GF-D8 (cell line): ENCODE measurements at regions not wholly inside any gene's neighbourhood (a gene's known extent, or its start where the extent isn't known, plus 50 kb on each side); places are given as distances from the start of the nearest gene placed in this dataset.
"Not testable (repeated sequence)": the region's sequence is repeated elsewhere in the genome, so short reads cannot be mapped to it uniquely, and the experiment has no call there.

Experiments
- DNase-seq: peaks from one replicate; lab custom pipeline; 2025; lab: John Stamatoyannopoulos, UW

DNA sequence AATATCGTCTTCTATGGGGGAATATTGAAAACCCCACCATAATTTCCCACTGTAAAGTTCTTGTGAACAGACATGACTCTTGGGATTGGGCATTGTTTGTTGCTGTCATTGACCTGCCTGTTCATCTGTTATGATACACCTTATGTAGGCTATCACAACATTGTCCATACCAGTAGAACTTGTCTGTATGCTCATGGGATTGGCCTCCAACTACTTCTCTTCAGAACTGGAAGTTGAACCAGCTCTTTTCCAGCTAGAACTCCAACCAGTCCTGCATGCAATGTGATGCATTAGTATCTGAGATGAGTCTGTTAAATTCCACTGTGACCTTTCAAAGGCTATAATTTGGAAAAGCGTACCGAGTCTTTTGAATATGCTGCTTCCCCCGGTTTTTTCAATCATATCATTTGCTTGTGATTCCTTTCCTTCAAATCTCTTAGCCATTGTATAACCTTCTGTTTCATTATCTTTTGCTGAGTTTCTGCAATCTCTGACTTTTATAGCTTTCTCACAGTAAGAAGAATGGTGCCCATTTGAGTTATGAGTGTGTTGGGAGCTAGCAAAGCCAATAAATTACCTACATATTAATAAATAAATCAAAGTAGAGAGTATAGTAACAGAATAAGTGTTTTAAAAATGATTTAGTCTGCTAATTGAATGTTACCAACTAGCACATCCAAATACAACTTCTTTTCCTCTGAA is 101.9 kb downstream of the PLK2 start:
- DNase-seq = no peak

- DNase-seq = no peak
These were observed 102.8 kb downstream of the PLK2 start for GRCh38 chr5:58357121-58357520.

GRCh38 chr5:58356662-58357061 is 103.2 kb downstream of the PLK2 start:
- DNase-seq = no peak

- DNase-seq = no peak
These were observed 105.1 kb downstream of the PLK2 start for GRCh38 chr5:58354827-58355226.

DNA sequence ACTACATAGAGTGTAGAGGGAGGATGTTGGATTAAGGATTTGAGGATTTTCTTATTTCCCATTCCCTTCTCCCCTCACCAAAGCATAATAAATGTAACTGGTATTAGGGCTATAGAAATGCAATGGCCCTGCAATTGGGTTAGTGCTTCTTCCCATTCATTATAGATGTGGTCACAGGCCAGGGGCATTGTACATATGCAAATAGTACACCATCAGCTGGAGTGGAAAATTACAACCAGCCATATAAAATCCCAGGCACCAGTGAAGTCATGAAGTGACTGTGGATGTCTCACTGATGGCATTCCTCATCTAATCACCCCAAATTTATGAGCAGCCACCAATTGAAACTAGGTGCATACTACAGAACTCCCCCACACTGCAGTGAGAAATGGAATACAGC is 105.9 kb downstream of the PLK2 start:
- no peak for DNase-seq

GRCh38 chr5:58351190-58351589 is 108.7 kb downstream of the PLK2 start:
- DNase-seq = no peak

GRCh38 chr5:58348996-58349728 is 110.7 kb downstream of the PLK2 start:
- no peak for DNase-seq

- DNase-seq = no peak
These were observed 113.8 kb downstream of the PLK2 start for GRCh38 chr5:58346041-58346440.

GRCh38 chr5:58341476-58341875 is 118.4 kb downstream of the PLK2 start:
- DNase-seq = no peak

GRCh38 chr5:58335518-58335917 is 124.4 kb downstream of the PLK2 start:
- DNase-seq = no peak

- DNase-seq = no peak
These were observed 125.9 kb downstream of the PLK2 start for GRCh38 chr5:58334035-58334434.

GRCh38 chr5:58330781-58331180 is 129.1 kb downstream of the PLK2 start:
- DNase-seq = no peak

- no peak for DNase-seq
These were observed 132.6 kb downstream of the PLK2 start for GRCh38 chr5:58327289-58327688.

DNA sequence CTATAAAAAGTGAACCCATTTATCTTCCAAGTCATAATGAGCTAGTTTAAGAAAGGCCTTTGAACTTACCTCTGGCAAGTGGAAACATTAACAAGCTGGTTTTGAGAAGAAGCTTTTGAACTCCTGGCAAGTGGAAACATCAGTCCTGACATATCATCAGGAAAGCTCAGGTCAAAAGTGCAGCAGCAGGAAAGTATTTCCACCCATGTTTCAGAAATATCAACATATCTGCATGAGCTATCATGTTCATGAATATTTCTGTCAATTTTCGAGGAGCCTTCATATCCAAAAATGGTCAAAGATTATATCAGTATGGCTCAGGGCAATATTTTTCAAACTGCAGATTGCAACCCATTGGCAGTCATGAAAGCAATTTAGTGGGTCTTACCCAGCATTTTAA is 133.9 kb downstream of the PLK2 start:
- no peak for DNase-seq

DNA sequence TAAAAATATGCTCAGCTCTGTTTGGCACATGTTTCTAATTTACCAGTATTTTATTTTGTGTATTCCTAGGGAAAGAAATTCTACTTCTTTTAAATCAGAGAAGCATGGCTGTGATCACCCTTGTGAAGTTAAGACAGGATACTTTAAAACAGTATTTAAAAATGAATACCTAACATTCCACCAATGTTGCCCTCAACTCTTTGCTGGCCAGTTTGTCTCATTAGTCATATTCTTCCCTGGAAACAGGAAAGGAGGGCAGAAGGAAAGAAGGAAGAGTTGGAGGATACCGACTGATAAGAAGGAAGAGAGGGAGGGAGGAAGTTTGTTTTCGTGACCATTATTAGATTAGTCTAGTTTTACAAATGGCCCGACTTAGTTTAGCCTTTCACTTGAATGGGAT is 137.4 kb downstream of the PLK2 start:
- no peak for DNase-seq

- DNase-seq = no peak
These were observed 141.4 kb downstream of the PLK2 start for GRCh38 chr5:58318468-58318867.

DNA sequence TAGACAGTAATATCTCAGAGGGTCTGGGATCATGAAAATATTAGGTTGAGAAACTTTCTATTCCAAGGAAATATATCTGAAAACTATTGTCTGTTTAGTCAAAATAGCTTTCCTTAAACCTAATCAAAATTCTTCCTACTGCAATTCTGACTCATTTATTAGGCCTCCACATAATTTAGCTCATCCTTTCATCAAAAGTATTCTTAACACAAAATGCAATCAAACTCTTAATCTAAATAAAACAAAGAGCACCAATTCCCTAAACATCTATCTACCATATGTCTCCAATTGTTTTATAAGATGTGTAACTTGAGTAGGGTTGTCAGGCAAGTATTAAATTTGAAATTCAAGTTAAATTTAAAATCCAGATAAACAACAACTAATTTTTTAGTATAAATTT is 142.1 kb downstream of the PLK2 start:
- DNase-seq = no peak

DNA sequence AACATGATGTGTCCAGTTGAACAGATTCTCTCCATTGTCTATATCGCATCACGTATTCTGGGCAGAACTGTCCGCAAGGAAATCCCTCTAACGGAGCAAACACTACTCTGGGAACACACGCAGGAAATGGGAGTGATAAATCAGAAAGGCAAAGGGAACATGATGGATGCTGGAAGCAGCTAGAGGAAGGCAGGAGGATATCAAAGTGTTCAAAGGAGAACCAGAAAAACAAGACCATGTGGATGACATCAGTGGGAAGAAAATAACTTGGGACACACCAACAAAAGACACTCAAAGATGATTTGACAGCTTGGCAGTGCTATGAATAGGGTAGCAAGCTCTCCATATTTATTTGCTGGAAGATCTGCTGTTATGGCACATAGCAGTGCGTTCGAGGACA is 142.9 kb downstream of the PLK2 start:
- DNase-seq = no peak

- DNase-seq = no peak
These were observed 144.1 kb downstream of the PLK2 start for GRCh38 chr5:58315794-58316193.

DNA sequence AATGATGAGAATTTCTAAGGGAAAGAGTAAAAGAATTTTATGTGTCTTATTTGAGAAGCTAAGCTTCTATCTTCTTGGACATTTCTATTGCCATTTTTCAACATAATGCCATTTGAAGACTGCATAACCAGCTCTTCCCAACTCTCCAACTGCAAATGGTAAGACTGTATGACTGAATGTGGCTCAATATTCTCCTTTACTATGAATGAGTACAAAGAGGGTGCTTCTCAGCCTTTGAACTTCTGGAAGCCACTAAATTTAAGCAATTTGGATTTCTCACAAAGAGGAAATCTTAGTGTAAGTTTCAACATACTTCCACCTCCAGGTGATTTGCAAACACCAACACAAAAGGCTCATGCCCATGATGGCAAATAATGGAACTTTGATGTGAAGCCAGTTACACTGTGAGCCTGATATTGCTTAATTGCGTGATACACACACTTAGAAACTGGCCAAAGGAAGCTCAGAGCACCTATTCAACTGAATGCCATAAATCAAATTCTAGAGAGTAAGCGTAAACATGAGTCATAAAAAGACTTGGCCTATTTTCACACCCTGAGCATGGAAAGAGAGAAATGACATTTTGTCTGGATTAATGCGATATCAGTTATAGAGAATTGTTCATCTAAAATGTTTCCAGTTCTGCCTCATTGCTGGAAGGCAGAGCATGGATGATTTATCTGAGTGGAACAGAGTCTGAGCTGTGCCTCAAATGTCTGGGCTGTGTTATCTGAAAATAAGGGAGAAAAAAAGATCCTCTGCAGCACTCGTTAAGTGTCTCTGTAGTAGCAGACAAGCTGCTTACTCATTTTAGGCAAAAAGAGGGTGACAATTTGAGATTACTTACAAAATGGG is 145.3 kb downstream of the PLK2 start:
- no peak for DNase-seq

DNA sequence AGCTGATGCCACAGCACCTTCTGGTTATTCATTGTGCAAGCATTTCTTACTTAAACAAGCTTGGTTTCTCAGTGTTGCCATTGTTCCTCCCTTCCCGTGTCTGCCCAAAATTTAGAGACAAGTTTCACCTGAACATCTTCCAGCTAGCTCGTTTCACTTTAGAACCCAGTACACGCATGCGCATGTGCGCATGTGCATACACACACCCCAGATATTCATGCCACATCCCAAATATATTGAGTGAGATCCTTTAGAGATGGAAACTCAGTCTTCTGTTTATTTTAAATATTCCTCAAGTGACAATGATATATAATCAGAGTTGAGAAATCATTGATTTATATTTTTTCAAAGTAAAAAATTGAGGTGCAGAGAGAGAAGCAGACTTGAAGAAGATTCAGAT is 147.6 kb downstream of the PLK2 start:
- no peak for DNase-seq

- no peak for DNase-seq
These were observed 148.4 kb downstream of the PLK2 start for GRCh38 chr5:58311526-58311925.

- DNase-seq = not testable (repeated sequence)
These were observed 151.5 kb downstream of the PLK2 start for GRCh38 chr5:58308384-58308783.
